ENCODE measurements at regions not wholly inside any gene's neighbourhood (a gene's known extent, or its start where the extent isn't known, plus 50 kb on each side); places are given as distances from the start of the nearest gene placed in this dataset.
"Not testable (repeated sequence)": the region's sequence is repeated elsewhere in the genome, so short reads cannot be mapped to it uniquely, and the experiment has no call there.

GRCh38 chr16:9345880-9346279 is 254.4 kb downstream of the HAPSTR1 start:
- no peak for DNase-seq

- DNase-seq = no peak
Measured at GRCh38 chr16:9348912-9349311, 257.5 kb downstream of the HAPSTR1 start.

- DNase-seq = not testable (repeated sequence)
Measured at GRCh38 chr16:9349373-9349960, 258.0 kb downstream of the HAPSTR1 start.

GRCh38 chr16:9350119-9350799 is 258.8 kb downstream of the HAPSTR1 start:
- DNase-seq = not testable (repeated sequence)

GRCh38 chr16:9351440-9351839 is 260.0 kb downstream of the HAPSTR1 start:
- DNase-seq = no peak

GRCh38 chr16:9351841-9352434 is 260.5 kb downstream of the HAPSTR1 start:
- DNase-seq = no peak

DNA sequence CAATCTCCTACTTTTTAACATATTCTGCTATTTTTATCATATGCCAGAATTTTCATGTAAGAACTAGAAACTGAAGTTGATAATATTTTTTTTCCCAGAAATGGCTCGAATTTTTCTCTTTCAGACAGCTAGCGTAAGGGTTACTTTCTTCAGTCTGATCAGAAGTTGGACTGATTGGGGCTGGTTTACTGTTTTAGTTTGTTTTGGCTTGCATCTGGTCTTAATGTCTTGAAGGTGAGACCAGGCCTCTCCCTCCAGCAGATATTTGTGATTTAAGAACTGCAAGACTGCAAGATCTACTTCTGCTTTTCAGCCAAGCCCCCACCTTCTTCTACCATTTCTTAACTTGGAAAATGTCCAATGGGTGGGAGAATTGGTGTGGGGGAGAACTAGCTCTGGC is 266.4 kb downstream of the HAPSTR1 start:
- no peak for DNase-seq

DNA sequence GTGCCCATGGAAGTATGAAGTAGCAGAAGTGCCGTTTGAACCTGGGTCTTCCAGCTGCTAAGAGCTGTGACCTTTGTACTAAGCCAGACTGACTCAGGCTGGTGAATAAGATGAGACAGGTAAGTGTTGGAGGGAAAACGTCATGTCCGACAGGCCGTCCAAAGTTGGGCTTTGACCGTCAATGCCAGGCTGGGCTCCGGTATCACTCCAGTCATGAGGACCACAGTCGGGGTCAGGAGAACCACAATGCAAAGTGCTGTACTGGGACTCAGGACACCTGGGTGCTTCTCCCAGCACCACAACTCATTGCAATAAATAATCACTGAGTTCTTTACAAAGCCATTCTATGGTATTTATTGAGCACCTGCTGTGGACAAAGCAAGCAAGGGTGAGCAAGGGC is 268.6 kb downstream of the HAPSTR1 start:
- DNase-seq = no peak

DNA sequence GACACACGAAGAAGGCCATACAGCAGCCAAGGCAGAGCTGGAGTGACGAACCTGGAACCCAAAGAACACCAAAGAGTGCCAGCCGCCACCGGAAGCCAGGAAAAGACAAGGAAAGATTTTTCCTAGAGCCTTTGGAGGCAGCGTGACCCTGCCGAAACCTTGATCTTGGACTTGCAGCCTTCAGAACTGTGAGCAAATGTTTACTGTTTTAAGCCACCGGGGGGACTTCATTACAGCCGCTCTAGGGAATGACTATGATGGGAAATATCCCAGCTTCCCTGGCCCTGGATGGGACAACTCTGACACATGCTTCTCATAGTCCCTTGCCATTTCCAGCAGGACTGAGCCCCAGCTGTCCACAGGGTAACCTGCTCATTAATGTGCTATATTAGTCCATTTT is 270.6 kb downstream of the HAPSTR1 start:
- DNase-seq = no peak

GRCh38 chr16:9362604-9363003 is 271.2 kb downstream of the HAPSTR1 start:
- no peak for DNase-seq

DNA sequence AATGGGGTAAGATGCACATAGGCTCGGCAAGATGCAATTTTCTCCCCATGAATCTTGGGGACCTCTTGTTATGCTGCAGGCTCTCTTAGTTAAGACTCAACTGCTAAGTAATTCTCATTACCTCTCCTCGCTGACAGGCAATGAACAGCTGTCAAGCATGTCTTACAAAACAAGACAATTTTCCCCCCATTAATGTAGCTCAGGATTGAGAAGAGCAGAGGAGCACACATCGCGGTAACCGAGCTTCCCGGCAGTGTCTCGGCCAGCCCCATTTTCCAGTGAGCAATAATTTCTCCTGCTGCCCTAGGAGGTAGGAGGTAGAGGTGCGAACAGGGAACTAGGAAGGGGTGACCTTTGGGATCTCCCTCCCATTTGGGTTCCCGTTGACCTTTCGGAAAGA is 272.1 kb downstream of the HAPSTR1 start:
- DNase-seq = no peak

GRCh38 chr16:9364721-9365369 is 273.4 kb downstream of the HAPSTR1 start:
- DNase-seq = no peak

DNA sequence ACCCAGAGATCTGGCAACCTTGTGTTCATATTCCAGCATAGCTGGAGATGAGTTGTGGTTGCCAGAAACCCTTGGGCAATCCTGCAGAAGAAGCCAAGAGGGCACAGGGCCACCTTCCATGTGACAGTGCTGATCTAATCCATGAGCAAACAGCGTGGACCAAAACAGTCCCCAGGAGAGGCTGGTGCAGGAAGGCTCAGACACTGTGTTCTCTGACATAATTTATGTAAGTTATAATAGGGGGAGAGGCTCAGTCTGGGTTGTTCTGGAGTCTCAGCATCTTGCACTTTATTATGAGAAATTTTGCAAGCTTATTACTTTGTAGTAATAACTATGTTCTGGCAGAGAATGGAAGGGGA is 273.9 kb downstream of the HAPSTR1 start:
- no peak for DNase-seq

DNA sequence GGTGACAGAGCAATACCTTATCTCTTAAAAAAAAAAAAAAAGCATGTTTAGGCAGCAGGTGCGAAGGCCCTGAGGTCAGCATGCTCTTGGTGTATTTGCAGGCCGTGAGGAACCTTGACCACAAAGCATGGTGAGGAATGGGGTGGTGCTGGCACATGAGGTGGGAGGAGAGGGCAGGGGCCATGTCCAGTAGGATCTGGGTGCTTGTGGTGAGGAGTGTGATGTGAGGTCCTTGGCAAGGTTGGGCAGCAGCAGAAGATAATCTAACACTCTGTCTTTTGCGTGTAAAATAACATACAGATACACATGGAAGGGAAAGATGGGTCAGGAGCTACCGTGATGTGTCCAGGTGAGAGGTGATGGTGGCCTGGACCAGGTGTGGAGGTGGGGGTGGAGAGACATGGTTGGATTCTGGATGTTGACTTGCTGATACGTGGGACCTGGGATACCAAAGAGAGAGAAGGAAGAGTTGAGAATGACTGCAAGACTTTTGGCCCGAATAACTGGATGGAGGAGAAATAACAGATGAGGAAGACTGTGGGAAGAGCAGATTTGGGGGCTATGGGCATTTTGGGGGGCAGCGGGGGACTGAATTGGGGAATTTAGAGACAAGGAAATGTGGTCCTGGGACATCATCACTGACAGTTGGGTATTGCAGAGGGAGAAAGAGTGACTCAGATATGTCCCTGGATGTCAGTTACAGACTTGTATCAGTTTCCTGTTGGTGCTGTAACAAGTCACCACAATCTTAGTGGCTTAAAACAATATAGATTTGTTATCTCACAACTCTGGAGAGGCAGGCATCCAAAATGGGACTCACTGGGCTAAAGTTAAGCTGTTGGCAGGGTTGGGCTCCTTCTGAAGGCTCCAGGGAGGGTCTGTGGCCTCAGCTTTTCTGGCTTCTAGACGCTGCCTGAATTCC is 274.9 kb downstream of the HAPSTR1 start:
- no peak for DNase-seq

DNA sequence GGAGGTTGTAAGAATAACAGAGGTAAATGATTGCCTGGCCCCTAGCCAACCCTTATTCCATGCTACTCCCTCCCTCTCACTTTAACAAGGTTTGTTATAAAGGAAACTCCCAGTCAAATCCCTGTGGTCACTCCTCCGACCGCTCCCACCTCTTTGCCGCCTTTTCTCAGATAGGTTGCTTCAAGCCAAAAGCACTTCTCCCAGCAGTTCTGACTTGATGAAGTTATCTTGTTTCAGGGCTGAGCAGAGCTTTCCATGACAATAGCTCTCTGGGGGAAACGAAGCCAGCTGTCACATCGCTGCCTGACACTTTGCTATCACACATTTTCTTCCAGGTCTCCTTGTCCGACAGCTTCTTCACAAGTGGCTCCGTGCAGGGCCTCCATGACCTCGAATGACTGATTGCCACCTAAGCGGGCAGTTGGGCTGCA is 278.6 kb downstream of the HAPSTR1 start:
- DNase-seq = no peak

- no peak for DNase-seq
Measured at GRCh38 chr16:9371713-9372448, 280.4 kb downstream of the HAPSTR1 start.

DNA sequence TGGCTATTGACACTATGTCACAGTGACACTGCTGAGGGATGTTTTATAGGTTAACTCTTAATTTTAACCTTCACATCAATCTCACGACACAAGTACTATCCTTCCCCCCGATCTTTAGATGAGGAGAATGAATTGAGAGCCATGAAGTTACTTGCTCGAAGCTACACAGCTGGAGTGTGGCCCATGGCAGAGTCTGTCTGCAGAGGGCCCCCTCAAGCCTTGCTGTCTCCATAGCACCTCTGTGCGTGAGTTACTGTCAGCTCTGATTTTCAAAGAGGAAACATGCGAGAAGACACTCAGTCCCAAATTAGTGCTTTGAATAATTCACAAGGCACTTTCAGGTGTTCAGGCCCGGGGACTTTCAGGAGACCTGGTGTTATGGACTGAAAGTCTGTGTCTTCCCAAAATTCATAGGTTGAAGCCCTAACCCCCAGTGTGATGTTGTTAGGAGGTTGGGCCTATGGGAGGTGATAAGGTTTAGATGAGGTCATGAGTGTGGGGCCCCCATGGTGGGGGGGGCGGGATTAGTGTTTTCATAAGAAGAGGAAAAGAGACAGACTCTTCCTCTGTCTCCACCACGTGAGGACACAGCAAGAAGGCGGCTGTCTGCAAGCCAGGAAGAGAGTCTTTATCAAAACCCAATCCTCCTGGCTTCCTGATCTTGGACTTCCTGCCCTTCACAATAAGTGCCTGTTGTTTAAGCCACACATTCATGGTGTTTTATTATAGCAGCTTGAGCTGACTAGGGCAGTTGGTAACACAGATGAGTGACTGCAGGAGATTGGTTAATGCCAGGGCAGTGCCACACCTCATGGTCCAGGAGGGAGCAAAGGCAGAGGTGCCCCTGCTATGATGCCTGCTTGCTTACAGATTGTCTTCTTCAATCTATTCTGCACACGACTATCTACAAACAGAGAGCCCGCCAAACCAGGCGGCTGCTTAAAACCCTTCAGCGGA is 281.8 kb downstream of the HAPSTR1 start:
- DNase-seq = no peak

DNA sequence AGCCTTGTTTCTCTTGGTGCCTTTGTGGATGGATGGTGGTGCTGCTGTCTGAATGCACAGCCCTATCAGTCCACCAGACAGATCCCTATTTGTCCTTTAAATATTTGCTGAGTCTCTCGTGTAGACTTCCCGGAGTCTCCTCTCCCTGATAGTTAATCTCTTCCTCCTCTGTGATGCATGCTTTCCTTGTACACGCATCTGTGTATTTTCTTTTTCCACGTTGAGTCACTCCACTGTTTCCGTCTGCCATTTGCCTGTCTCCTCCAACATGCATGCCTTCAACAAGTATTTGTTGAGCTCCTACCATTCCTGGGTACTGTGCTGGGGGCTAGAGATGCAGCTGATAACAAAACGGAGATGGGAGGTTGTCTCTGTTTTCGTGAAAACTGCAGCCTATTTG is 282.6 kb downstream of the HAPSTR1 start:
- DNase-seq = no peak

GRCh38 chr16:9378876-9379275 is 287.4 kb downstream of the HAPSTR1 start:
- DNase-seq = no peak

DNA sequence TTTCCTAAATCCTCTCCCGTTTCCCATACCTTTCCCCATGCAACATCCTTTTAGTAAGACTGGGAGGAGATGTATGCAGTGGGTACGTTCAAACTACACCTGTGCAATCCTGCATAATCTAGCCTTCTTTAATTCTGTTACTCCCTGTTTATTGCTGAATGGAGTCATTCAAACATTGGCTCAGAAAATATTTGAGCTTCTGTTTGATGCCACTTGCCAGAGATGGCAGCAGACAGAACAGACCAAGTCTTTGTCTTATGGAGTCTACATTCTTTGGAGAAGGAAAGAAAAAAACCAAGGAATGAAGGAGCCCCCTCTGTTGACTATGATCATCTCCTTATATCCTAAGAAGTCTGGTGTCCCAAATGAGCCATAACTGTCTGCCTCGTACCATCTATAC is 288.8 kb downstream of the HAPSTR1 start:
- no peak for DNase-seq

DNA sequence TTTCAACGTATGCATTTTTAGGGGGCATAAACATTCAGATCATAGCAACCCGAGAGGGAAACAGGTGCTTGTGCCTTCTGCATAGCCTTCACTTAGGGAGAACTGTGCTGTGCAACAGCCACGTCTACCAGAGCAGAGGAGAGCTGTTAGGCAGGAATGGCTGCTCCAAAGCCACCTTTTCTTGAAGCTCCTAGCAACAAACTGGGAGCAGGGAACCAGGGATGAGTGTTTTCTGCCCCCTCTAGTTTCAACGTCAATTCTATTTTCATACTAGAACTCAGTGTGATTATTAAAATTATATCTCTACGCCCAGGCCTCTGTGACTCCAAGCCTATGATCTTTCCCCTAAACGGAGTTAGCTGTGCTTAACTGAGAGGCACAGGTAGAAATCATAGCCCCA is 290.0 kb downstream of the HAPSTR1 start:
- no peak for DNase-seq
